PC-3 (cell line): ENCODE measurements at regions not wholly inside any gene's neighbourhood (a gene's known extent, or its start where the extent isn't known, plus 50 kb on each side); places are given as distances from the start of the nearest gene placed in this dataset.

Experiments
- ATAC-seq: fragments of 200-7000 bp; cut with Tn5 transposase; 2 replicates; pipeline ENCODE4 v1.9.1; 2020; ENCODE audit warnings: mild to moderate bottlenecking, moderate library complexity
- BruUV-seq: library from RNA; stranded (reverse); fragments of 400-500 nt; replicated peaks from 2 replicates; lab custom pipeline; 2021; lab: Mats Ljungman, UMichigan
- CTCF ChIA-PET: fragments of 300-600 bp; sonication (Branson Sonifier 250); formaldehyde crosslinking; loops from one replicate; lab custom pipeline; 2022; ENCODE audit warnings: antibody characterized with exemption; lab: Charles Lee
- POLR2A ChIA-PET: fragments of 300-600 bp; sonication (Branson Sonifier 250); formaldehyde crosslinking; loops from one replicate; lab custom pipeline; 2022; ENCODE audit warnings: antibody characterized with exemption; ENCODE audit not compliant: unreplicated experiment; lab: Charles Lee
- DNase-seq: peaks from one replicate; pipeline ENCODE4 v3.0.0-alpha.2; 2015
- H2AFZ ChIP-seq: fragments of 300-600 bp; sonication (generic); 2 replicates; pipeline ENCODE4 v1.6.0; 2016; ENCODE audit warnings: antibody characterized with exemption, low read length
- H3F3A ChIP-seq: fragments of 300-600 bp; sonication (generic); one replicate; pipeline ENCODE4 v1.6.0; 2017; ENCODE audit warnings: antibody characterized with exemption, low read length, control low read depth, mild to moderate bottlenecking; ENCODE audit not compliant: unreplicated experiment
- H3K27ac ChIP-seq: fragments of 300-600 bp; sonication (generic); 2 replicates; pipeline ENCODE4 v1.5.1; 2016; ENCODE audit warnings: mild to moderate bottlenecking, low read length
- H3K27me3 ChIP-seq: fragments of 300-600 bp; sonication (generic); 2 replicates; pipeline ENCODE4 v1.6.1; 2016; ENCODE audit warnings: low read length, mixed read lengths
- H3K36me3 ChIP-seq: fragments of 300-600 bp; sonication (generic); 2 replicates; pipeline ENCODE4 v1.6.1; 2016; ENCODE audit warnings: low read depth, mixed run types, low read length, mixed read lengths
- H3K4me1 ChIP-seq: fragments of 300-600 bp; sonication (generic); 2 replicates; pipeline ENCODE4 v1.5.1; 2016; ENCODE audit warnings: low read length; ENCODE audit not compliant: insufficient read depth
- H3K4me2 ChIP-seq: fragments of 300-600 bp; sonication (generic); 2 replicates; pipeline ENCODE4 v1.6.0; 2016; ENCODE audit warnings: low read length
- H3K4me3 ChIP-seq: fragments of 300-600 bp; sonication (generic); 2 replicates; pipeline ENCODE4 v1.5.1; 2016; ENCODE audit warnings: mild to moderate bottlenecking, low read length, mixed read lengths
- H3K79me2 ChIP-seq: fragments of 300-600 bp; sonication (generic); 2 replicates; pipeline ENCODE4 v1.6.1; 2017; ENCODE audit warnings: low read length, mixed read lengths
- H3K9ac ChIP-seq: fragments of 300-600 bp; sonication (generic); 2 replicates; pipeline ENCODE4 v1.6.0; 2016; ENCODE audit warnings: mild to moderate bottlenecking, low read length
- H3K9me2 ChIP-seq: fragments of 300-600 bp; sonication (generic); replicated peaks from 2 replicates; pipeline ENCODE4 v1.6.1; 2016; ENCODE audit warnings: mixed run types, low read length, mixed read lengths
- H3K9me3 ChIP-seq: fragments of 300-600 bp; sonication (generic); 2 replicates; pipeline ENCODE4 v1.6.1; 2016; ENCODE audit warnings: low read length, mixed read lengths
- H4K20me1 ChIP-seq: fragments of 300-600 bp; sonication (generic); 2 replicates; pipeline ENCODE4 v1.6.1; 2016; ENCODE audit warnings: low read length, mixed read lengths
- EZH2 ChIP-seq: fragments of 300-600 bp; sonication (generic); IDR thresholded peaks from one replicate; pipeline ENCODE4 v1.6.1; 2017; ENCODE audit warnings: antibody characterized with exemption, mild to moderate bottlenecking, low read length; ENCODE audit not compliant: unreplicated experiment
- EZH2phosphoT487 ChIP-seq: fragments of 300-600 bp; sonication (generic); IDR thresholded peaks from 2 replicates; pipeline ENCODE4 v1.6.1; 2018; ENCODE audit warnings: mild to moderate bottlenecking, antibody characterized with exemption, low read length, borderline replicate concordance
- intact Hi-C: fragments of 100-400 bp; cut with micrococcal nuclease; formaldehyde crosslinking; loops from 2 replicates; pipeline ENCODE4 v1.9.0; 2023
- TF ChIP-seq, protein P1 (sequence below): fragments of 300-600 bp; sonication (generic); conservative IDR thresholded peaks from 2 replicates; pipeline ENCODE4 v1.5.1; 2017; ENCODE audit warnings: antibody characterized with exemption, low read depth, mild to moderate bottlenecking, low read length

DNA sequence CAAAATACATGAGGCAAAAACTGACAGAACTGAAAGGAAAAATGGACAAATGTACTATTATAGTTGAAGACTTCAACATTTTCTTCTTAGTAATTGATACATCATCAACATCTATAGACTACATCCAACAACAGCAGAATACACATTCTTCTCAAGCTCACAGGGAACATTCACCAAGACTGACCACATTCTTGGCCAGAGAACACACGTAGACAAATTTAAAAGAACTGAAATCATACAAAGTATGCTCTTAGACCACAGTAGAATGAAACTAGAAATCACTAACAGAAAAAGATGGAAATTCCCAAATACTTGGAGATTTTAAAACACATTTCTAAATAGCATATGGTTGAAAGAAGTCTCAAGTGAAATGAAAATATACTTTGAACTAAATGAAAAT is 55.1 kb upstream of the NSMCE3 start:
- CTCF ChIA-PET, result no interaction called here
- H3K79me2 ChIP-seq, result no peaks in the 10 kb centered on the region
- no peak overlapping the region for H3K4me3 ChIP-seq
- no peak overlapping the region for H2AFZ ChIP-seq
- H3K9ac ChIP-seq, result no peak overlapping the region
- no peaks in the 10 kb centered on the region for H3K4me1 ChIP-seq
- H3K27me3 ChIP-seq, result peaks cover 29% of the 10 kb centered on the region
- H3K4me2 ChIP-seq, result no peak overlapping the region
- intact Hi-C loops, result no loop called here
- POLR2A ChIA-PET, result no interaction called here
- no peak for ATAC-seq
- H3K9me2 ChIP-seq, result no peaks in the 10 kb centered on the region
- BruUV-seq, result no TSS peak
- H3K9me3 ChIP-seq, result no peaks in the 10 kb centered on the region
- TF ChIP-seq EZH2, result no peak
- H3F3A ChIP-seq, result no peaks in the 10 kb centered on the region
- H3K36me3 ChIP-seq, result no peaks in the 10 kb centered on the region
- no peak for DNase-seq
- H4K20me1 ChIP-seq, result no peaks in the 10 kb centered on the region
- H3K27ac ChIP-seq, result no peak overlapping the region

DNA sequence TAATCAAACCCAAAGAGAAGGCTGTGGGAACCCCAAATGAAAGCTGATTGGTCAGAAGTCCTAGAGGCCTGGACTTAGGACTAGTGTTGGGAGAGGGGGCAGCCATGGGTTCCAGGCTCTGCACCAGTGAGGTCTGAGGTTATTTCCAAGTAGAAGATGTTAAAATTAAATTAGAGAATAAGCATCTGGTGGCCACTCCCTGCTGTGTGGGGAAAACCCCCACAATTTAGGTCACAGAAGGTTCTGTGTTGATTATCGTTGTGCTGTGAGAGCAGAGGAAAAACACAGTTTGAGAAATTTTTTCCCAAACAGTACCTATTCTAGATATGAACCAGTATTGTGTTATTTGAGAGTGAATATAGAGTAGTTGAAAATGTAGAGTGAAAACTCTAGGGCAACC is 53.9 kb upstream of the NSMCE3 start:
- CTCF ChIA-PET, result no interaction called here
- no peak overlapping the region for H2AFZ ChIP-seq
- BruUV-seq, result no TSS peak
- H3K36me3 ChIP-seq, result no peaks in the 10 kb centered on the region
- no peaks in the 10 kb centered on the region for H4K20me1 ChIP-seq
- H3K4me2 ChIP-seq, result no peak overlapping the region
- H3K9me3 ChIP-seq, result no peaks in the 10 kb centered on the region
- no peak overlapping the region for H3K27ac ChIP-seq
- DNase-seq (no peak), ATAC-seq (no peak)
- H3F3A ChIP-seq, result no peaks in the 10 kb centered on the region
- H3K9me2 ChIP-seq, result no peaks in the 10 kb centered on the region
- no peaks in the 10 kb centered on the region for H3K79me2 ChIP-seq
- intact Hi-C loops, result no loop called here
- no peak overlapping the region for H3K4me3 ChIP-seq
- H3K4me1 ChIP-seq, result no peaks in the 10 kb centered on the region
- TF ChIP-seq EZH2, result no peak
- no peak for TF ChIP-seq EZH2phosphoT487
- TF ChIP-seq, protein P1, sequence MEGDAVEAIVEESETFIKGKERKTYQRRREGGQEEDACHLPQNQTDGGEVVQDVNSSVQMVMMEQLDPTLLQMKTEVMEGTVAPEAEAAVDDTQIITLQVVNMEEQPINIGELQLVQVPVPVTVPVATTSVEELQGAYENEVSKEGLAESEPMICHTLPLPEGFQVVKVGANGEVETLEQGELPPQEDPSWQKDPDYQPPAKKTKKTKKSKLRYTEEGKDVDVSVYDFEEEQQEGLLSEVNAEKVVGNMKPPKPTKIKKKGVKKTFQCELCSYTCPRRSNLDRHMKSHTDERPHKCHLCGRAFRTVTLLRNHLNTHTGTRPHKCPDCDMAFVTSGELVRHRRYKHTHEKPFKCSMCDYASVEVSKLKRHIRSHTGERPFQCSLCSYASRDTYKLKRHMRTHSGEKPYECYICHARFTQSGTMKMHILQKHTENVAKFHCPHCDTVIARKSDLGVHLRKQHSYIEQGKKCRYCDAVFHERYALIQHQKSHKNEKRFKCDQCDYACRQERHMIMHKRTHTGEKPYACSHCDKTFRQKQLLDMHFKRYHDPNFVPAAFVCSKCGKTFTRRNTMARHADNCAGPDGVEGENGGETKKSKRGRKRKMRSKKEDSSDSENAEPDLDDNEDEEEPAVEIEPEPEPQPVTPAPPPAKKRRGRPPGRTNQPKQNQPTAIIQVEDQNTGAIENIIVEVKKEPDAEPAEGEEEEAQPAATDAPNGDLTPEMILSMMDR, result no peak
- peaks cover 35% of the 10 kb centered on the region; the same call in 1 of the 2 replicates for H3K27me3 ChIP-seq
- H3K9ac ChIP-seq, result no peak overlapping the region
- POLR2A ChIA-PET, result no interaction called here

DNA sequence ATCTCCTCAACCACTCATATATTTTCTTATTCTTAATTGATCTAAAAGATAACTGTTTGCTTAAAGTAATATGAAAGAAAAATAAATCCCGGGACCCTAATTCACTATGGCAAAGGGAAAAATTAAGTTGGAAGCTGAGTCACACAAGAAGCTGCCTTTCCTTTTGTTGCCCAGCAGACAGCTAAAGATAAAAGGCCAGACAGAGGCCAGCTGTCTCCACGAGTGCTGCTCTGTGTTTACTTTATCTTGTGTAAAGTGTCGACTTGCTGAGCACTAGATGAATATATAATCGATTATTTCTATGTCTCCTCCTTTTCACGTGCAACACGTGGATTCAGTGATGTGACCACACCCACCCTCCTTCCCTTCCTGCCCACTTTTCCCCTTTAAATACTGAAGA is 52.8 kb upstream of the NSMCE3 start:
- Histone ChIP-seq H3K27ac (no peak overlapping the region), H3K9me3 (no peaks in the 10 kb centered on the region), H3K4me3 (no peak overlapping the region), H3K4me2 (no peak overlapping the region), H3K36me3 (no peaks in the 10 kb centered on the region), H3K9ac (no peak overlapping the region), H3K9me2 (no peaks in the 10 kb centered on the region), H2AFZ (no peak overlapping the region), H3K79me2 (no peaks in the 10 kb centered on the region), H3F3A (no peaks in the 10 kb centered on the region), H3K27me3 (peaks cover 33% of the 10 kb centered on the region), H4K20me1 (no peaks in the 10 kb centered on the region), H3K4me1 (no peaks in the 10 kb centered on the region)
- intact Hi-C loops, result no loop called here
- no peak for DNase-seq
- CTCF ChIA-PET, result no interaction called here
- TF ChIP-seq EZH2 (no peak), EZH2phosphoT487 (no peak)
- no peak for ATAC-seq
- POLR2A ChIA-PET, result interaction anchor here (0.5 kb wide), 1 partner anchor 1684 kb away, joined by 3 read pairs; no protein-coding TSS in a partner anchor
- BruUV-seq, result no TSS peak

DNA sequence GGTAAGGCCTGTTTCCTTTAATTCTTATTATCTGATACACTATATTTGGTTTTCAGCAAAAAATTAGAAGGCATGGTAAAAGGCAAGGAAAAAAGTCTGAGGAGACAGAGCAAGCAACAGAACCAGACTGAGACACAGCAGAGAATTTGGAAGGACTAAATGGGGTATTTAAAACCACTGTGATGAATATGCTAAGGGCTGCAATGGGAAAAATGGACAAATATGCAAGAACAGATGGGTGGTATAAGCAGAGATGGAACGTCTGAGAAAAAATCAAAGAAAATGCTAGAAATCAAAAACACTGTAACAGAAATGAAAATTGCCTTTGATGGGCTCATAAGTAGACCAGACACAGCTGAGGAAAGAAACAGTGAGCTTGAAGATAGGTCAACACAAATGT is 50.8 kb upstream of the NSMCE3 start:
- POLR2A ChIA-PET, result no interaction called here
- BruUV-seq, result no TSS peak

More for the DNA sequence above, 50.8 kb upstream of the NSMCE3 start:
- no peaks in the 10 kb centered on the region for H3F3A ChIP-seq
- no peak for ATAC-seq
- no peak overlapping the region for H3K4me2 ChIP-seq
- peaks cover 42% of the 10 kb centered on the region for H3K27me3 ChIP-seq
- no peak overlapping the region for H3K9ac ChIP-seq
- H2AFZ ChIP-seq, result no peak overlapping the region
- no peak for TF ChIP-seq EZH2
- TF ChIP-seq, protein P1, result no peak
- no peak for TF ChIP-seq EZH2phosphoT487
- CTCF ChIA-PET, result no interaction called here
- H4K20me1 ChIP-seq, result no peaks in the 10 kb centered on the region
- no peak overlapping the region for H3K27ac ChIP-seq
- H3K79me2 ChIP-seq, result no peaks in the 10 kb centered on the region
- no peak for DNase-seq
- no peak overlapping the region for H3K4me3 ChIP-seq
- H3K36me3 ChIP-seq, result no peaks in the 10 kb centered on the region
- H3K4me1 ChIP-seq, result no peaks in the 10 kb centered on the region
- no peaks in the 10 kb centered on the region for H3K9me3 ChIP-seq
- intact Hi-C loops, result no loop called here
- H3K9me2 ChIP-seq, result no peaks in the 10 kb centered on the region
